NCI-H1092 (cell line): ENCODE measurements at regions not wholly inside any gene's neighbourhood (a gene's known extent, or its start where the extent isn't known, plus 50 kb on each side); places are given as distances from the start of the nearest gene placed in this dataset.
"Not testable (repeated sequence)": the region's sequence is repeated elsewhere in the genome, so short reads cannot be mapped to it uniquely, and the experiment has no call there.

Experiments
- DNase-seq: peaks from one replicate; lab custom pipeline; 2025; lab: John Stamatoyannopoulos, UW

DNA sequence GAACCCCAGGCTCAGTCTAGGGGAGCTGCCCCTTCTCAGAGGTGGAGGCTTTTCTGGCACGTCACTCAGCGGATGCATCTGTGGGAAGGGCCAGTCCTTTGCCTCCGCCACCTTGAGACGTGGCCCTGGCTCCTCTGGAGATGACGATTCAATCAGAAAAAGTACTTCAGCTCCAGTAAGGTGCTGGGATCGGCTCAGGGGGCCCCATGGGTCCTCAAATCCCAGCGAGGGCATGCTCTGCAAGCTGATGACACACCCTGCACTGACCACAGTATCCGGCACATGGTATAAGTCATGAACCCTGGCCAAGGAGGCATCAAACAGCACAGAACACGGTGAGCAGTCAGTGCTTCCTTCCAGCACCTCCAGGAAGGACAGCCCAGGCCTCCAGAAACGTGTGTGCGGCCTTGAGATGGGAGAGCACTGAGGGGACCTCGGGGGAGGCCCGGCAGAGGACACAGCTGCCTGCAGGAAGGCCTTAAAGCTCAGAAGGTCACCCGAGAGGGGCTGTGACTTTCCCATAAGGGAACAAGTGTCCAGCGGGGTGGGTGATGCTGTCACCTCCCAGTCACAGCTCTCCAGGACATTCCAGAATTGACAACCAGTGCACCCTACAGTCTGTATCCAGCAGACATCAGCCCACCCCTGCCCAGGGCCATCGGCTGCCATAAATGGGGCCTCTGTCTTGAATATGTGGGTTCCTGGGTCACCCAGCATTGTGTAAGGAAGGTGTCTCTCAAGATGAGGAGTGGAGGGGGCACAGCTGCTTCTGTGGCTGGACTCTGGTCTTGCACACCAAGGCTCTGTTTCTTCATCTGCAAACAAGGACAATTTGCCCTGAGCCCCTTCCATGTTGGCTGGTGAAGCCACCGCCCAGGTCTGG lies 205.8 kb downstream of the NDUFA10 start:
- no peak for DNase-seq

DNA sequence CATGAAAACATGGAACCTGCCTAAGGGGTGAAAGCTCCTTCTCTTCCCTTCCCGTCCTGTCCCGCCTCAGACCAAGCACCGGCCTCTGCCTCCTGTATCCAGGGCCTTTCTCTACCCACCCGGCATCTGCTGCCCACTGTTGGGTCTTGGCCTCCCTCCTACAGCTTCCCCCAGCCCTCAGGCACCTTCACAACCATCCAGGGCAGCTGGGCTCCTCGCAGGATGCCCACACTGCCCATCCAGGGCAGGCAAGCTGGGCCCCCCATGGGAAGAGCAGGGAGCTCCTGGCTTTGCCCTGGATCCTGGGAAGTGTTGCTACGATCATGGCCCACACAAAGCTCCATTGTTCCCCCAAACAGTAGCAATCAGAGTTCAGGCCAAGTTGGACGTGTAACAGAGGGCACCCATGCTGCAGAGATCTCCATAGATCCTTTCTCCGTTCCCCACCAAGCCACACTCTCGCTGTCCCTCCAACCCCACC lies 206.6 kb downstream of the NDUFA10 start:
- DNase-seq, result no peak

DNA sequence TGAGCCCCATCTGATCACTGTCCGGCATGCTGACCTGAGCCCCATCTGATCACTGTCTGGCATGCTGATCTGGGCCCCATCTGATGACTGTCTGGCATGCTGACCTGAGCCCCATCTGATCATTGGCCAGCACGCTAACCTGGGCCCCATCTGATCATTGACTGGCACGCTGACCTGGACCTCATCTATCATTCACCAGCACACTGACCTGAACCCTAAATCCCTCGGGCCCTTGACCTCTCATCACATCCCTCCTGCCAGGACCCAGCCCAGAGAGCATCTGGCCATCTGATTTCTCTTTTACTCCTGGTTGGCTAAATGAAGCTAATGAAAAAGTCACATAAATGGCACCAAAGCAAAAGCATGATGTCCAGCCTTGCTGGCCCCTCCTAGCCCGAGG lies 207.1 kb downstream of the NDUFA10 start:
- no peak for DNase-seq

DNA sequence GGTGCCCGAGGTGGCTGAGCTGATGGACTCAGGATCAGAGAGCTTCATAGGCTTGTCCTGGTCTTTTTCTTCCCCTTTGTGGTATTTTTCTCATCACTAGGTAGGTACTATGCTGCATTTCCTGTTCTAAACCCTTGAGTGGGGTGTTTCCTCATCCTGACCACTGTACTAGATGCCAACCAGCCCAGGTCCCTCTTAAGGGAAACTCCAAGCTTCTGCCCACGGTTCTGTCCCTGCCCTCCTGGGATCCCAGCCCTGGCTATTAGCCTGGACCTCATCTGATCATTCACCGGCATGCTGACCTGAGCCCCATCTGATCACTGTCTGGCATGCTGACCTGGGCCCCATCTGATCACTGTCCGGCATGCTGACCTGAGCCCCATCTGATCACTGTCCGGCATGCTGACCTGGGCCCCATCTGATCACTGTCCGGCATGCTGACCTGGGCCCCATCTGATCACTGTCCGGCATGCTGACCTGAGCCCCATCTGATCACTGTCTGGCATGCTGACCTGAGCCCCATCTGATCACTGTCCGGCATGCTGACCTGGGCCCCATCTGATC lies 207.6 kb downstream of the NDUFA10 start:
- not testable (repeated sequence) for DNase-seq

DNA sequence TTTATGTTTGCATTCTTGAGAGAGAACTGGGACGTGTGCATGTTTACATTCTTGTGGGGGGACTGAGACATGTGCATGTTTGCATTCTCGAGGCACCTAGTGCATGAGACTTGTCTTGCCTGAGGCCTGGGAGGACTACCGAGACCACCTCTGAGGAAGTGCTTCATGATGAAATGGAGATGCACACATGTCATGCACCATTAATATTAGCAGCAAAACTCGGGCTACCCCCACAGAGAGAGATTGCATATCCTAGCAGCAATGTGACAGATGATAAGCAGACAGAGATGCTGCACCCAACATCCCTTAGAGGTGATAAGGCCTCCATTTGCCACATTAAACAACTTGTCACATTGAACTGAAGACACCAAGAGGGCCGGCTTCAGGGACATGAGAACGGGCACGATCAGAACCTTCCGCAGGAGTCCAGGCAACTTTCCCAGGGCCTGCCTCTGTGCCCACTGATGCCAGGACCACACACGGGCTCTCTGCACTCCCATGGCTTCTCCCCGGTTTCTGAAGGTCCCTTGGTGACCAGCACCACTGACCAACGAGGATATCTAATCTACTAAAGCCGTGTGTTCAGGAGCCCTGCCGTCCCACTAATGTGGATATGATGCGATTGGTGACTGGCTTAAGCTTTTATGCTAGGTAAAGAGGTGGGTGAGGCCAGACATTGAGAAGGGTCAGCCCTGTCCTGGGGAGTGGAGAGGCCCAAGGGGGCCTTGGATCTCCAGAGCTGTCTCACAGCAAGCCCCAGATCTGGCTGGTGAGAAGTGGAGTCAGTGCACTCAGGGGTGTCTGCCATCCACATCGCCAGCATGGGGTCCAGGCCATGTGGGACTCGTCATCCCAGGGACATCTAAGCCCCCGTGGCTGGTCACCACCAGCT lies 208.3 kb downstream of the NDUFA10 start:
- no peak for DNase-seq

DNA sequence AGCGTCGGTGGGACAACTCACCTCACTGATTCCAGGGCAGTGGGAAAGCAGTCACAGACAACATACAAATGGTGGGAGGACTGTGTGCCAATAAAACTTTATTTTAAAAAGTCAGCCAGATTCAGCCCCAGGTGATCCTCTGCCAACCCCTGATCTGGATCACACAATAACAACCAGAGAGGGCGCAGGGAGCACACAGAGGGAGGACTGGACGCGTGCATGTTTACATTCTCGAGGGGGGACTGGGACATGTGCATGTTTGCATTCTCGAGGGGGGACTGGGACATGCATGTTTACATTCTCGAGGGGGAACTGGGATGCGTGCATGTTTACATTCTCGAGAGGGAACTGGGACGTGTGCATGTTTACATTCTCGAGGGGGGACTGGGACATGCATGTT lies 209.5 kb downstream of the NDUFA10 start:
- no peak for DNase-seq

DNA sequence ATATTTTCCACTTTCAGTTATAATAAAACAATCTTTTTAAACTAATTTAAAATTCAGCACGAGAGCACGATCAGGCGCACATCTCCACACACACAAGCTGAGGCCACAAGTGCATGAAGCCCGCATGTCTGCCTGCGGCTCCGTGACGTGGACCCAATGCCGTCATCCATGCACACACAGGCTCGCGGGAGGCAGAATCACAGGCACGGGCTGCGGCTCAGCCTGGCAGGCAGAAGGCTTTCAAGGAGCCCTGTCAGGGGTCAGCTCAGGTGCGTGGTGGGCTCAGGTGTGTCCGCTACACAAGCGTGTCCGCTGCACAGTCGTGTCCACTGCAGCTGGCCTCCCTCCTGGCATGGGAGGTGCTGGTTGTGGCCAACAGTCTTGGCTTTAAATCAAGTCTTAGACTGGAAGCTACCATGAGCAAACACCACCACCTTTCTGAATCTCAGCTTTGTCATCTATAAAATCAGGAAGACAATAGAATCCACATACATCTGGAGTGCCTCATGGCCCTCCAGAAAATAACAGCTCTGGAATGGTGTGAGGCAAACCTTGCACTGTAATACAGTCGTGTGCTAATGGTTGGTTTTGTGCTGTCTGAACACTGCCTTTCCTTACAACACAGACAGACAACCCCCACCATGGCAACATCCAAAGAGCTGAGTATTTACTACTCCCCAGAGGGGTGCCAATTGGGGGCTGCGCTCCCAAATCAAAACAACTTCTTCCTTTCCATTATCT lies 210.1 kb downstream of the NDUFA10 start:
- peak; percentile 19 for DNase-seq

DNA sequence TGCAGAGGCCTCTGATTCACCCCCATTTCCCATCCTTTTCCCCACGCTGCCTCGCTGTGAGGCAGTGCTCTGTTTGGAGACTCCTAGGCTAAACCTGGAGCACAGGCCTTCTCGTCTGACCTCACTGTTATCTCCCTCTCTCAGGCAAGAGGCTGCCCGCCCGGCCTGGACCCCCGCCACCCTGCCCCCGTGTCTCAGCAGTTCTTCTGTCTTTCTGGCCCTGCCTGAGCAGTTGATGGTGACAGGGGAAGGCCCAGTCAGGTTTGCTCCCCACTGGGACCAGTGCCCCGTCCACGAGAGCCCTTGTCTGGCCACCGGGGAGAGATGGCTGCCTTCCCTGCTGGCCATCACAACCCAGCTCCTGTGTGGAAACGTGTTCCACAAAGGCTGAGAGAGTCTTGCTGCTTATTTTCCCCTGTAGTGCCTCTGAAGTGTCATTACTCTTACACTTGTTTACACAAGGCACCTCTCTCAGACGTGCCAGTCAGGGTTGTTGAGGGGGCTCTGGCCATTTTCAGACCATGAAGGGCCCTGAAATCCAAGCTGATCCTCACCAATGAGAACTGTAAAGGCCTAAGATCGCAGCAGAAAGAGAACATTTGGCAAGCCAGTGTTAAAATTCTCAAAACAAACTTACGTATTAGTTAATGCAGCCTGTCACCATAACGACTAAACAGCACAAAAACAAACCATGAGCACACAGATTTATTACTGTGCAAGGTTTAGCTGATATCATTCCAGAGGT lies 210.9 kb downstream of the NDUFA10 start:
- peak; percentile 61 for DNase-seq

DNA sequence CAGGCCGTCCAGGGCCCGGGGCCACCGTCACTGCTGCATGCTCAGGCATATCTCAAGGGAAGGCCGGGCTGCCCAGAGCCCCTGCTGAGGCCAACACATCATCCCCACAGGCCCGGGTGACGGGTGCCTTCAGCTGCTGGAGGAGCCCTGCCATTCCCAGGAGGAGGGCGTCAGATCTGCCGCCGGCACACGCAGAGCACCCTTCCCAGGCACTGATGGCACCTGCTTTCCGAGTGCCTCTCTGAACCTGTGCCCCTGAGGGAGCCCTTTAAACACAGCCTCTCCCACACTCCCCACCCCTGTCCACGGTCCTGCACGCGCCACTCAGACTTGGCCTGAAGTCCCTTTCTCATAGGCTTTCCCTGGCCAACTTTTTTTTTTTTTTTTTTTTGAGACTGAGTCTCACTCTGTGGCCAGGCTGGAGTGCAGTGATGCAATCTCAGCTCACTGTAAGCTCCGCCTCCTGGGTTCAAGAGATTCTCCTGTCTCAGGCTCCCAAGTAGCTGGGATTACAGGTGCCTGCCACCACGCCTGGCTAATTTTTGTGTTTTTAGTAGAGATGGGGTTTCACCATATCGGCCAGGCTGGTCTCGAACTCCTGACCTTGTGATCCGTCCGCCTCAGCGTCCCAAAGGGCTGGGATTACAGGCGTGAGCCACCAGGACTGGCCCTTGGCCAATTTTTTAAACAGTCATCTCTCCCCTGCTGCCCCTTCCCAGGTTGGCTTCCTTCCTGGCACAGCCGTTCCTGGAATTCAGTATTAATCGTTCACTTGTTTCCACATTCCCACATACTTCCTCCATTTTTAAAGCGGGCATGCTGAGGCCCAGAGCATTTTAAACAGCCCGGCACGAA lies 211.7 kb downstream of the NDUFA10 start:
- DNase-seq, result no peak

DNA sequence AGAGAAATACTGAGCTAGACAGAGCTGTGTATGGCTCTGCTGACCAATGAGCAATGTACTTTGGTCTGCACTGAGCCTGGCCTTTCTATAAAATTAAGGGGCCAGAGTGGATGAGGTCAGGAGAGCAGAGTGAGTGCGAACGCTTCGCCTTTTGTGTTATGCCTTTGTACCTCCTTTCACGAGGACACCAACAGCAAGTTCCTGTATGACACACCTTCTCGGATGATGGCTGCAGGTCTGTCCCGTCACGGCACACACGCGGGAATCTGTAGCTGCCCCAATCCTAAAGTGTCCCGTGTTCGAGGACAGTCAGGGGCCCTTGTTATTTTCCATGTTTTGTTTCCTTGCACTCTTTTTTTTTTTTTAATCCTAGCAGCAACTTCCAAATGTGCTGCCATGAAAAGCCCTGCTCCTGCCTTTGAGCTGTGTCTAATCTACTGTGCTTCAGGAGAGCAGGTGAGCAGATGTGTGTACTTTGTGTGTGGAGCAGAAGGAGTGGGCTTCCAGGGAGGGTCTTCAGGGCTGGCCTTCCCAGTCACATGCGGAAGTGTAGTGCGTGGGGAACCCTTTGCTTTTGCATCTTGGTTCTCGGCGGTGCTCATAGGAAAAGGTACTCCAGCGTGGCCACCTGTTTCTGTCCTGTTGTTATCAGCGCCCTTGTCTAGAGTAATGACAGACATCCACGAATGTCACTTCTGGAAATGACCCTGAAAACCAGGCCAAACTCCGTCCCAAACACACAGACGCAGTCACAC lies 213.2 kb downstream of the NDUFA10 start:
- DNase-seq, result no peak

DNA sequence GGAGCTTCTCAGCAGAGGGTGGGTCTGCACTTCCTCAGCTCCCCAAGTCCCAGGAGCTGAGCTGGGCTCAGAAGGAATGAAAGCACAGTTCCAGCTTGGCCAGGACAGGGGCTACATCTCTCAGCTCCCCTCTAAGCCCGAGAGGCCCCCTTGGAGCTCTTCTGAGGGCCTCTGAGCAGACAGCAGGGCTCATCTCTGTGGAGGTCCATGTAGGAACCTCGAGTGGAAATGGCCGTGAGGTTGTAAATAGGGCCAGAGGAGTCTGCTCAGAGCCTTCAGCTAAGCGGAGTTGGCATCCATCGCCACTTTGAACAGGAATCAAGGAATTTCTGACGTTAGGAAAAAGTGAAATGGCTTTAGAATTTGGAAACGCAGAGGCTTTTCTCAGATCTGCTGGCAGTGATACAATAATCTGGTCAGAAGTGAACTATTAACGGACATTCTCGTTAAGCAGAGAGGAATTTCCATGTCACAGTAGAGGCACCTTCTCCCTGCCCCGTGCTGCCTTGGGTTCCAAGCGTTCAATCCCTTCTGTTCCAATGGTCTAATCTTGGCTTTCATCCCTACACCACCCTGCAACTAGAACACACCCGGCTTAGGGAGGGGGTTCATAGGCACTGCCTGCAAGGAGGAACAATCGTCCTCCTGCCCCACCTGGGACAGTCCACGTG lies 213.9 kb downstream of the NDUFA10 start:
- DNase-seq, result no peak

DNA sequence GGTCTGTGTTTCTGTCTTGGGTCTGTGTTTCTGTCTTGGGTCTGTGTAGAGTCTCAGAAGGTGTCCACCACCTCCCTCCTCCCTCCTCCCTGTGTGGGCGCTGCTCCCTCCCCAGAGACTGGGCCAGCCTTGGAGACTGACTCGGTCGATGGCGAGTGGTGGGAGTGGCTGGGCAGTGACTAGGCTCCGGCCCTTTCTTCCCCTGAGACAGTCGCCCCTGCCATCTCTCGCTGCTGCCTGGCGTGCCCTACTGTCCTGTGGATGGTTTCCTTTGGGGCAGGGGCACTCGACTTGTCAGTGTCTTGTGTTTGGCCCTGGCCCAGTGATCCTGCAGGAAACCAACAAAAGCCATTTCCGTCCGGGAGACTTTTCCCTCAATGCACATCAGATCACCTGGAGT lies 215.8 kb downstream of the NDUFA10 start:
- no peak for DNase-seq

DNA sequence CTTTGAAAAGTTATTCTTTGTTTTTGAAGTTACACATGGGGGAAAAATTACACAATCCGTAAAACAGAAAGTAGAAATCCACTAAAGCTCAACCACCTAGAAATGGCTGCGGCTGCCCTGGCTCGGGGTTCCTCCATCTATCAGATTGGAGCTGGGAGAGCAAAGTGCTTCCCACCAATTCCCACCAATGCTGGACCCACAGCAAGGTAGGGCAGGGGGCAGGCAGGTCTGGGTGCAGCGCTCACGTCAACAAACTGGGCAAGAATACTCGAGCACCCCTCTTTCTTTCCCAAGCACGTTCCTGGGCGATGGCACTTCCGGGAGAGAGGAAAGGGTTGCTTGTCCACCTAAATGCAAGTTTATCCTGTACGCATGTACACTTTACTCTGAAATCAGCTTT lies 217.6 kb downstream of the NDUFA10 start:
- DNase-seq, result no peak

DNA sequence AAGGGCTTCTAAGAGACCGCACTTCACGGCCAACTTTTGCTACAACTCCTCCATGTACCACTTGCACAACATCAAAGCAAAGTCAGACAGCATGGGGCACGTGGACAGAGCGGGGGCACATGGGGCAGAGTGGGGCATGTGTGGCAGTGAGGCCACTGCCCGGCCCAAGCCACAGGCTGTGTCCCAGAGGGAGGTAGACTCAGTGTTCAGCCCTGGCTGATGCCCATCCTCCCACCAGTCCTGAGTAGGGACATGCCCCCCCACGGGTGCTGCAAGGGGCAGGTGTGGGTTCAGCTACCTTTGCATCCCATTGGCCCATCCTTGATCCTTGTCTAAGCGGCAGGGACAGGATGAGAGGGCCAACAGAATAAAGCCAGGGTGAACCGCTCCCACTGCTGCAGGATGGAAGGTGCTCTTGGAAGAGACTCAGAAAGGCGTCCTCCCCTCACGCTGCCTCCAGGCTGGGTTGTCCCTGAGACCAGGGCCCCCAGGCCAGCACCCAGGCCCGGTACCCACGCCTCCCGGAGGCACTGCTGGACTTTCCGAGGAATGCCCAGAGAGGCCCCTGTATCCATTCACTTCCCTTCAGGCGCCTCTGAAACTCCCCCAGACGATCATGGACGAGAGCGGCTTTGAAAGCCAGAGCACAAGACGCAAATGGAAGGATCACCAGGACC lies 218.2 kb downstream of the NDUFA10 start:
- DNase-seq, result no peak

DNA sequence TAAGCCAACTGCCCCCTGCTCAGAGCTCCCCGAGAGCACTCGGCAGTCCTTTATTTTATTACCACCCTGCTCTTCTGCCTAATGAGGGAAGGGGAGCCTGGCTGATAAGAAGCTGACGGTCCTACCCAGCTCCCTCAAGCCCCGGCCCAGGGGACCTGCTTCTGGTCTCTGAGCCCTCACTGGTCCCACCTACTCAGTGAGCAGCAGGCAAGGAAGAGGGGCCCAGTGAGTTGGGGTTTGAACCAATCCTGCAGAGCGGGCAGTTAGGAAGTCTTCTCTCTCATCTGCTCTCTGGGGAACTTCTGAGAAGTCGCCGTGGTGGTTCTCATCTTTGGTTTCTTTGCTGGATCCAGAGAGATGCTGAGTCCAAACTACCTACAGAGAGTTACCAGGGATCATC lies 218.9 kb downstream of the NDUFA10 start:
- no peak for DNase-seq

DNA sequence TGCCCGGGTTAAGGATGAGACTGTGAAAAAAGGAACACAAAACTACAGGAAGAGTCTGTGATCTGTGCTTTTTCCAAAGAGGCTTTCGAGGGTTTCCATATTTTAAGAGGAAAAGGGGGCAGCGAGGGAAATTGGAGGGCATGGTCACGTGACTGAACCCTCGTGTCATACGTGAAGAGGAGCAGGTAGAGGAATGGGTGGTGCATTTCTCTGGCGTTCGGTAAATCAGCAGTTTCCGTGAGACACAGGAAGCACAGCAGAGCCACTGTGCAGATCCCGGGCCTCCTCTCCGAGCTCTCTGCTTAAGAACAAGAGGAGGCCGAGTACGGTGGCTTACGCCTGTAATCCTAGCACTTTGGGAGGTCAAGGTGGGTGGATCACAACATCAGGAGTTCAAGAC lies 219.7 kb downstream of the NDUFA10 start:
- no peak for DNase-seq

DNA sequence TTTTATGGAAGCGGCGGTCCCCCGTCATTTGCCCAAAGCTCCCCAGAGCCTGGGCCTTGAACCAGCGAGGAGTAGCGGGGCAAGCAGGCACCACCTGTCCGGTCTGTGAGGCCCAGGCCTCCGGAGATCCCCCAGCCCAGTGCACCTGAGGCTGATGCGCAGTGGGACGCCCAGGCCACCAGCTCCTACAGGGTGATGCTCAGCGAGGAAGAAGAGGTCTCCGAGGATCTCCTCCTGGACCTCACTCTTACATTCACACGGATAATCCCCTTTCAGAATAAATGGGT lies 220.2 kb downstream of the NDUFA10 start:
- DNase-seq, result no peak
